ENCODE measurements at regions not wholly inside any gene's neighbourhood (a gene's known extent, or its start where the extent isn't known, plus 50 kb on each side); places are given as distances from the start of the nearest gene placed in this dataset.
A peak's percentile ranks its signal among the peaks of the same experiment; 100 is the strongest.

- H3K9me3 ChIP-seq = peaks cover 0 to 11% of the 10 kb centered on the region in 2 donors
- no peak overlapping the region for H3K27ac ChIP-seq
- intact Hi-C loops (cut with DNase I; ENCODE audit: low total_unique reads) = no loop called here
These were observed 147.9 kb upstream of the MYL2 start for GRCh38 chr12:111068290-111068689.

GRCh38 chr12:111067498-111067897, 147.1 kb upstream of the MYL2 start:
- no peak overlapping the region for H3K27ac ChIP-seq
- no peak overlapping the region for H3K4me3 ChIP-seq
- peaks cover 0 to 11% of the 10 kb centered on the region in 2 donors for H3K27me3 ChIP-seq
- H3K9me3 ChIP-seq = peaks cover 0 to 9% of the 10 kb centered on the region in 2 donors
- H3K36me3 ChIP-seq = no peaks in the 10 kb centered on the region
- no peaks in the 10 kb centered on the region for H3K4me1 ChIP-seq
- DNase-seq (ENCODE audit: low spot score in 2 of 2) = peak in 1 of 2 donors; percentile 18
- intact Hi-C loops (cut with DNase I; ENCODE audit: low total_unique reads) = no loop called here
- TF ChIP-seq POLR2AphosphoS5 (IDR thresholded peaks at IDR 0.05) (no peak), POLR2A (IDR thresholded peaks at IDR 0.05) (no peak), CTCF (IDR thresholded peaks at IDR 0.05) (no peak)

More at GRCh38 chr12:111068290-111068689, 147.9 kb upstream of the MYL2 start:
- H3K27me3 ChIP-seq = peaks cover 0 to 11% of the 10 kb centered on the region in 2 donors
- no peaks in the 10 kb centered on the region for H3K4me1 ChIP-seq
- no peaks in the 10 kb centered on the region for H3K36me3 ChIP-seq
- TF ChIP-seq POLR2AphosphoS5 (IDR thresholded peaks at IDR 0.05) (no peak), POLR2A (IDR thresholded peaks at IDR 0.05) (no peak), CTCF (IDR thresholded peaks at IDR 0.05) (no peak)
- no peak overlapping the region for H3K4me3 ChIP-seq
- no peak for DNase-seq (ENCODE audit: low spot score in 2 of 2)

GRCh38 chr12:111066744-111067437, 146.5 kb upstream of the MYL2 start:
- peaks cover 0 to 3% of the 10 kb centered on the region in 2 donors for H3K9me3 ChIP-seq
- H3K4me3 ChIP-seq = no peak overlapping the region
- H3K27me3 ChIP-seq = peaks cover 0 to 11% of the 10 kb centered on the region in 2 donors
- no peaks in the 10 kb centered on the region for H3K4me1 ChIP-seq
- H3K36me3 ChIP-seq = no peaks in the 10 kb centered on the region
- H3K27ac ChIP-seq = no peak overlapping the region
- TF ChIP-seq POLR2A (IDR thresholded peaks at IDR 0.05) = no peak
- no peak for TF ChIP-seq CTCF (IDR thresholded peaks at IDR 0.05)
- no peak for TF ChIP-seq POLR2AphosphoS5 (IDR thresholded peaks at IDR 0.05)
- intact Hi-C loops (cut with DNase I; ENCODE audit: low total_unique reads) = no loop called here
- DNase-seq (ENCODE audit: low spot score in 2 of 2) = no peak

- TF ChIP-seq POLR2A (IDR thresholded peaks at IDR 0.05) = no peak
- no peak for TF ChIP-seq POLR2AphosphoS5 (IDR thresholded peaks at IDR 0.05)
- TF ChIP-seq CTCF (IDR thresholded peaks at IDR 0.05) = no peak
- intact Hi-C loops (cut with DNase I; ENCODE audit: low total_unique reads) = no loop called here
- Histone ChIP-seq H3K4me1 (no peaks in the 10 kb centered on the region), H3K27ac (no peak overlapping the region), H3K9me3 (no peaks in the 10 kb centered on the region), H3K4me3 (no peak overlapping the region), H3K36me3 (no peaks in the 10 kb centered on the region), H3K27me3 (peaks cover 0 to 8% of the 10 kb centered on the region in 2 donors)
- no peak for DNase-seq (ENCODE audit: low spot score in 2 of 2)
These were observed 144.6 kb upstream of the MYL2 start for GRCh38 chr12:111064982-111065381.

GRCh38 chr12:111064154-111064553, 143.8 kb upstream of the MYL2 start:
- no peak overlapping the region for H3K27ac ChIP-seq
- H3K36me3 ChIP-seq = no peaks in the 10 kb centered on the region
- TF ChIP-seq POLR2A (IDR thresholded peaks at IDR 0.05) (no peak), CTCF (IDR thresholded peaks at IDR 0.05) (no peak), POLR2AphosphoS5 (IDR thresholded peaks at IDR 0.05) (no peak)
- DNase-seq (ENCODE audit: low spot score in 2 of 2) = no peak
- no peaks in the 10 kb centered on the region for H3K4me1 ChIP-seq
- H3K4me3 ChIP-seq = no peak overlapping the region
- peaks cover 0 to under 1% of the 10 kb centered on the region in 2 donors for H3K27me3 ChIP-seq
- intact Hi-C loops (cut with DNase I; ENCODE audit: low total_unique reads) = no loop called here
- no peaks in the 10 kb centered on the region for H3K9me3 ChIP-seq

All from breast epithelium (tissue), 4 donors.